Forelimb muscle (tissue), 1 donor: ENCODE measurements at regions not wholly inside any gene's neighbourhood (a gene's known extent, or its start where the extent isn't known, plus 50 kb on each side); places are given as distances from the start of the nearest gene placed in this dataset.

Experiments used
- DNase-seq: peaks from one replicate; pipeline ENCODE4 v3.0.0-alpha.2; 2013; ENCODE audit warnings: low read depth

DNA sequence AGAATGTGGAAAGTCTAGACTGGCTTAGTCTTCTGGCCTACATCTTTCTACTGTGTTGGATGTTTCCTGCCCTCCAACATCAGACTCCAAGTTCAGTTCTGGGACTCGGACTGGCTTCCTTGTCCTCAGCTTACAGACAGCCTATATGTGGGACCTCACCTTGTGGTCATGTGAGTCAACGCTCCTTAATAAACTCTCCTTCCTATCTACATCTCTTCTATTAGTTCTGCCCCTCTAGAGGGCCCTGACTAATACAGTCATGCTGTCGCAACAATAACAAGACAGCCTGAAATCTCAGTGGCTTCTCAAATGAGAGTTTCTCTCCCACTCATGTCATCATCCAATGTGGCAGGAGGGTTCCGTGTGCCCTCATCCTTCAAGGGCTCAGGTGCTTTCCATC is 347.8 kb downstream of the MZT1 start:
- DNase-seq = no peak

DNA sequence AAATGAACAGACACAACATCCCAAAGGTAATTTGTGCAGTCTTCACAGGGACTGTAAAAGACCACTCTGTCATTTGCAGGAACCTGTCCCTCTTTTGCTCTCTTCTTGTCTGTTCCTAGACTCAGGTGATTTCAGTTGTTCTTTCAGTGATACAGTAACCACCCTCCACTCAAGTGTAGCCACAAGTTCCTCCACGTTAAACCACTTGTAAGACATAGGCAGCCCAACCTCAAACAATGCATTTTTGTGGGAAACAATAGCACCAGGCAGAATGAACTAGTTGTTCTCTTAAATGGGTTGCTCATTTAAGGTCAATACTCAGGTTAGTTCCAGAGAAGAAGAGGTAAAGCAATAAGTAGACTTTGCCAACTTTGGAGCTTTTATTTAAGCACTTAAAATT is 359.4 kb downstream of the MZT1 start:
- DNase-seq = no peak

DNA sequence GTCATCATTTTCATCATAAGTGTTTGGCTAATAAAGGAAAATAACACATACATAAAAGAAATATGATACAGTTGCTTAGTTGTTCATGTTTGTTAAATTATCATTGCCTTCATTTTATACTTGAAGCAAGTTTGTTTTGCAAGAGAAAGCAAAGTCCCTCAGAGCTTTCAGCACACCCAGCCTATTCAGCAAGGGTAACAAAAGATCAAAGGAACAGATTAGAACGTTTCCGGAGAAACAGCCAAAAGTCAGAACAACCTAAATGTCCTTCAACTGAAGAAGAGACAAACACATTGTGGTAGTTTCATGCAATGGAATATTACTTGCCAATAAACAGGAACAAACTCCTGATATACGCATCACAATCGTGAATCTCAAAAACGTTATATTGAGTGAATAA is 380.7 kb downstream of the MZT1 start:
- DNase-seq = no peak

DNA sequence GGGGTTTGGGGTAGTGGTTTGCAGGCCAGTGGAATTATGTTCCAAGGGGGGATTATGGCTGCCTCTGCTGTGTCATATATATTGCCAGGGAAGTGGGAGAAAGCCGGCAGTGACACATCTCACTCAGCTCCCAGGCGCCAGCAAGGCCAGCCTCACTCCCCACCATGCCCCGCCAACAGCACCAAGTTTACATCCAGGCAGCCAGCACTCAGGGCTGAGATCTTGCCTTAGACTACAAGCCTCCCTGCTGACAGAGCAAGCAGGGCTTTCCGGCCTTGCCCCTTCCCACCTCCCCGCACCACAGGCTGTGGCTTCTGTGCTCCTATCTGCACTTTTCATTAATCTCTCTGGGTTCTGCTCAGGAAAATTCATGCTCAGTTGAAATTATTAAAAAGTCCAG is 385.1 kb downstream of the MZT1 start:
- DNase-seq = no peak

- no peak for DNase-seq
Measured at GRCh38 chr13:72341904-72342303, 385.5 kb downstream of the MZT1 start.

DNA sequence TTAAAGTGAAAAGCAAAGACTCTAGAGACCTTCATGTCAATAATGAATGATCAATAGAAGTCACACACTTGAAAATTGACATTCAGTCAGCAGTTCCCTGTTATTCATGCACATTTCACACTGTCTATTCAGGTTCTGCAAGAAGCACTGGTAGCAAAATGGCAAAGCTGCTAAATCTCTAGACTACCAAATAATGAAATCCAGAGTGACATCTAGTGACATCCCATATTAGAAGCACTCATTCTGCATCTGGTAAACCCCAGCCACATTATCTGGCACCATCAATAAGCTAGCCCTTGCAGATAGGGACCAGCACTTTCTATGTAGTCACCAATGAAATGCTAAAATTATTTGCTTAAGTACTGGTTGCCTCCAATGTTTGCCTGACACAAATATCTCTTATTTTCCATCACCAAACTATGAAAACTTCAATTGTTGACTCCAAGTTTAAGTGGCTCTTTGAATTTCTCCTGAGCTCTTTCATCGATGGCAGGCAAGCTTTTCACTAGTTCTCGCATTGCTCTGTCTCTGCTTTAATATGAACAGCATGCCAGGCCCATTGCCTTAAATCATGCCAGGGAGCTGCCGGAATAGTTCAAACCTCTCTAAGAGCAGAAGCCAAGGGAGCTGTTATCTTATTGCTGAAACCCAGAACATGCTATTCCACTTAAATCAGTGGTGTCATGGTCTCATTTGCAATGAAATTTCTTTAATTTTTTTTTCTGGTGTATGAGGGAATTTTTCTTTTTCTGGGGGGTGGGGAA is 409.9 kb downstream of the MZT1 start:
- DNase-seq = no peak

GRCh38 chr13:72316716-72317115 is 410.7 kb downstream of the MZT1 start:
- DNase-seq = no peak

DNA sequence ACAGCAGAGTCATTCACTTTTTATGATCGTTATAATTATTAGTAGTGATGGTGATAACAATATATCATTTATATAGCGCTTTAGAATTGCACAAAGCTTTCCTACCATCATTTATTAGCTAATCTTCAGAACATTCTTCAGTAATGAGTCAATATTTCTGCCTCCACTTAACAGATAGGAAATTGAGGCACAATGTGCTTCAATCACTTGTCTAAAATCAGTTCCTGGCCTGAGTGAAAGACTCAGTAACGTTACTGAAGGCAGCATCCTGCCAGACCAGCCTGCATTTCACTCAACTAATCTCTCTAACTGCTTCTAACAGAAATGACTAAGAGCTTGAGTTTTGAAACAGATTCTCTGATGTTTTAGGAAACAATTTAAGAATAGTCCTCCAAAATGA is 412.1 kb downstream of the MZT1 start:
- no peak for DNase-seq

GRCh38 chr13:72314210-72314609 is 413.2 kb downstream of the MZT1 start:
- DNase-seq = no peak

GRCh38 chr13:72313546-72313945 is 413.9 kb downstream of the MZT1 start:
- DNase-seq = no peak

GRCh38 chr13:72303941-72304746 is 423.3 kb downstream of the MZT1 start:
- DNase-seq = no peak

- no peak for DNase-seq
Measured at GRCh38 chr13:72296246-72296645, 429.2 kb upstream of the DACH1 start.

GRCh38 chr13:72295153-72295552 is 428.1 kb upstream of the DACH1 start:
- peak; percentile 4 for DNase-seq

DNA sequence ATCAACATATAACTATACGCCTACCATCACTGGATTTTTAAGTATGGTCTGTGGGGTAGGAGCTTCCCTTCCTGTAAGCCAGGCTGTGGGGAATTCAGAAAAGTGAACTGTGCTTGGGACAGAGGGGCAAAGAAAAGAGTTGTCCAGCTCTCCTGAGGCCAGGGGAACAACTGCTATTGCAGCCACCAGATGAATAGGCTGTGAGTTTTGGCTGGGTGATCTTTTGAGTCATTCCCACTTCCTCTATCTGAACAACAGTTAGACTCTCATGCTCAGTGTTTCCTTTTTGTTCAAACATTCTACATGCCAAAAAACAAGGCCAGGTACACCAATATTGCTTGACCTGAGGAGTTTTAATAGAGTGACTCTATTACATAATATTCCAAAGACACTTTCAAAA is 426.2 kb upstream of the DACH1 start:
- DNase-seq = no peak

DNA sequence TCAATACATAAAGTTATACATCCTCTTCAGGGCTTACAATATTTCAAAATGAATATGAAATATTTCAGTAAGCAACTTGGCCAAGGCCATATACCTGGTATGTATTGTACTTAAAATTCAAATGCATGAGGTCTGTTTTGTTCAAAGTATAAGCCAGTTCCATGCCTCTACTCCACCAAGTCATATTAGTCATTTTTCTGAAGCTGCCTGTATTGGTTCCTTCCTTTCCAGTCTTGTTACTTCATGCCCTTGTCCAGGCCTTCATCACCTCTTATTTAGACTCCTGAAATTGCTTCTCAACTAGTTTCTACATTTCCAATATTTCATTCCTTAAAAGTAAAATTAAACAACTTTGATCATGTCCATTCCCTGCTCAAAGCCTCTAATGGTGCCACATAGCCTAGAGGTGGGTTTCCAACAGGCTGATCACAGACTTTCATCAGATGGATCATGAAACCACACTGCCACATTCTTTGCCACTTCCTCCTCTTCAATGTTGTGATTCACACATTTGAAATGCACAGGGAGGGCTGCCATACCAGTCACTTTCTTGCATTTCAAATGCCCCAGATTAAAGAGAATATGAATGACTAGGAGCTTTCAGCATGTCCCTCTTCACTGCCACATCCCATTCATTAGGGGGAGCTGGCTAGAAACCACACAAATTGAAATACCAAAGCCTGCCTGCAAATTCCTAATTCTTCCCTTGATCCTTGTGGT is 424.1 kb upstream of the DACH1 start:
- no peak for DNase-seq

- no peak for DNase-seq
Measured at GRCh38 chr13:72286421-72286820, 419.4 kb upstream of the DACH1 start.

DNA sequence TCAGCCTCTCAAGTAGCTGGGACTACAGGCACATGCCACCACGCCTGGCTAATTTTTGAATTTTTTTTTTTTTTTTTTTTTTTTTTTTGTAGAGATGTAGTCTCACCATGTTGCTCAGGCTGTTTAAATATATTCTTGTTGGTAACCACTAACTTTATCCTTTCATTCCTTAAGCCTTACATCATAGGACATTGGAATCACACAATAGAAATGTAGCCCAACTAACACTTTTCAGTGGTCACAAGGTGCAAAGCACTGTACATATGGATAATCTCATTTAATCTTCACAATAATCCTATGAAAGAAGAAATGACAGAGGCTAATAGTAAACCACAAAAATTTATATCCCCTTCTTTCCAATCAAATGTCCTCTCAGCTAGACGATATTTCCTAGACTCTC is 417.8 kb upstream of the DACH1 start:
- DNase-seq = no peak

GRCh38 chr13:72261732-72262131 is 394.7 kb upstream of the DACH1 start:
- DNase-seq = no peak

- DNase-seq = no peak
Measured at GRCh38 chr13:72259528-72259927, 392.5 kb upstream of the DACH1 start.

DNA sequence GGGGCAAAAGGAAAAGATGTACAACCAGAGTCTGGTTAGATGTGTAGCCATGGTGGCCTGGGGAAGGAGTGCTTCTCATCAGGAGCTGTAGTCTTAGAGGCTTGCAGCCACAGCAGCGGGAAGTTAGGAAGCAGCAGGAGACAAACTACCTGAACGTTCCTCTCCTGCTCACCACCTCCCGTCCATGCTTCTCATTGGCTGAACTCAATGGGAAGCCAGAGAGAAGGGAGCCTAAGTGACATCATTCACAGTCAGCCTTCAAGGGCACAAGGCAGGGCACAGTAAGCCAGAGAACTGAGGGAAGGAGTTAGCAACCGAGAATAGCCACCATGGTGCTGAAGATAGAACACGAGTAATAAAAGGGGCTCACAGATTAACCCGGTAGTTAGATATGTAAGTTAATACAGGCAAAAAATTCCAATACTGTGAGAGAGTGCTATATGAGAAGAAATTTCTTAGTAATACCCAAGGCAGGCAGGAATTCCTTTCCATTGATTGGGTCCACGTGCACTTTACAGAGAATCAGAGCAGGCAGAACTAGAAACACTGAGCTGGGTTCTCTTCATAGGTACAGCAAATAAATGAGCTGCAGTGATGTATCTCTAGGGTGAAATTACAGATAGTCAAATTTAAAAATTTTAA is 391.5 kb upstream of the DACH1 start:
- no peak for DNase-seq

- no peak for DNase-seq
Measured at GRCh38 chr13:72255908-72256307, 388.9 kb upstream of the DACH1 start.

GRCh38 chr13:72253754-72254153 is 386.8 kb upstream of the DACH1 start:
- no peak for DNase-seq
